Choroid plexus epithelial cell (primary cell): ENCODE measurements at regions not wholly inside any gene's neighbourhood (a gene's known extent, or its start where the extent isn't known, plus 50 kb on each side); places are given as distances from the start of the nearest gene placed in this dataset.
"Not testable (repeated sequence)": the region's sequence is repeated elsewhere in the genome, so short reads cannot be mapped to it uniquely, and the experiment has no call there.

ENCODE experiments used
- DNase-seq: peaks from one replicate; pipeline ENCODE4 v3.0.0-alpha.2; 2010; ENCODE audit warnings: low read depth
- H3K4me3 ChIP-seq: 2 replicates; pipeline ENCODE4 v1.5.1; 2011; ENCODE audit warnings: low read depth, mild to moderate bottlenecking, control low read depth, low read length, moderate library complexity

- not testable (repeated sequence) for DNase-seq, H3K4me3 ChIP-seq
Observed at GRCh38 chr9:62909447-62909846, 1719.6 kb downstream of the SPATA31A7 start.

GRCh38 chr9:62912278-62912677, 1722.4 kb downstream of the SPATA31A7 start:
- H3K4me3 ChIP-seq, DNase-seq: not testable (repeated sequence)

- H3K4me3 ChIP-seq: peak overlapping the region; percentile 22
- DNase-seq: not testable (repeated sequence)
Observed at GRCh38 chr9:62915168-62915567, 1725.3 kb downstream of the SPATA31A7 start.

GRCh38 chr9:62915661-62916060, 1725.8 kb downstream of the SPATA31A7 start:
- peak overlapping the region; percentile 32 for H3K4me3 ChIP-seq
- DNase-seq: not testable (repeated sequence)

- not testable (repeated sequence) for DNase-seq, H3K4me3 ChIP-seq
Observed at GRCh38 chr9:62918648-62919385, 1729.0 kb downstream of the SPATA31A7 start.

GRCh38 chr9:62931484-62931883, 1741.6 kb downstream of the SPATA31A7 start:
- not testable (repeated sequence) for DNase-seq, H3K4me3 ChIP-seq

GRCh38 chr9:62952840-62953239, 1763.0 kb downstream of the SPATA31A7 start:
- not testable (repeated sequence) for H3K4me3 ChIP-seq, DNase-seq
